DMS 273 treated with DMSO at 0.1 percent for 48 hours (cell line): ENCODE measurements at regions not wholly inside any gene's neighbourhood (a gene's known extent, or its start where the extent isn't known, plus 50 kb on each side); places are given as distances from the start of the nearest gene placed in this dataset.

ENCODE experiments used
- DNase-seq: peaks from one replicate; lab custom pipeline; 2025; lab: John Stamatoyannopoulos, UW

DNA sequence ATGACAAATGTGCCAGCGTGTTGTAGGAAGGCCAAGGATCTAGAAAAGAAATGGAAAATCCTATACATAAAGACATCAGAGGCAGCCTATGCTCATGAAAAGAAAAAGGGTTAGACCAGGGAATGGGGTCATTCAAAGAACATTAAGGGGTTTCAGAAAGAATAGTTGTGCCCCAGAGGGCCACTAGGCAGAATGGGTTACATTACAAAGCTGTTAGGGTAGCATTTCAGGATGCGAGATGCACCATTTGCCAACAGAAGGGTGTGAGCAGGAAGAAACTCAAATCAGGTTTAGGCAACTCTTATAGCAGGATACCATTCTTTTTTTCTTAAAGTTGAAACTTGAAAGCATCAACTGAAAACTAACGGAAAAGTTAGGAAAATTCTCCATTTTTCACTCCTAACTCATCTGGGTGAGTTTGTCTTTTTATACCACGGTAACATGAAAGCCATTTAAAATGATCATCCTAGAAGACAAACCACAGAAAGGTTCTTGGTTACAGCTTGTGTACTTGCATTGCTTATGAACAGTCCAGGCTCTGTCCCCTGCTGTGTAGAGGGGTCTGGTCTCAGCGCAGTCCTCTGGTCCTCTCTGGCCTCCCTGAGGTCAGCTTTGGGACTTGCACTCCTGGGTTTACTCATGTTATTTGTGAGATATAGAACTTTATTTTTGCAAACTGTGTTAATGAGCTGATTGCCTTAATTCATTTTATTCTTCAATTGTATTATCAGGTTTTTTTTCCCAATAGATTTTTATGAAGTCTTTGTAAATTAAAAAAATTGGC lies 209.1 kb downstream of the DACT1 start:
- no peak for DNase-seq

GRCh38 chr14:58848365-58848764 lies 210.6 kb downstream of the DACT1 start:
- no peak for DNase-seq

- no peak for DNase-seq
Measured at GRCh38 chr14:58849601-58850000, 211.8 kb downstream of the DACT1 start.

DNA sequence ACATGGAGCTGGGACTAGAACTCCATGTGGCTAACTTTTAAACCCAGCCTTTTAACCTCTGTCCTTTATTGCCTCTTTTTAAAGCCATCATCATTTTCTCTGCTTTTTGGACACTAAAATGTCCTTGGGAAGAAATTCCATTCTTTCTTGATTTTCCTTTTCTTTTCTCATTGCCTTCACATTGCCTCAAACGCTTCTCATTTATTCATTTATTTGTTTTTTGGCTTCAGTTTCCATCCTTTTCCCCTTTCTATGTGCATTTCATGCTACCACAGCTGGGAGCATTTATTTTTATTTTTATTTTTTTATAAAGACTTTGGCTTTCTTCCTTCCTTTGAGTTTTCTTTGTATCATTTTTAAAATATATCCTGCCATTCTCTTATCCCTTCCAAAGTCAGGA lies 212.2 kb downstream of the DACT1 start:
- no peak for DNase-seq

GRCh38 chr14:58861586-58861985 lies 223.8 kb downstream of the DACT1 start:
- DNase-seq = no peak

- DNase-seq = no peak
Measured at GRCh38 chr14:58862416-58863160, 224.8 kb downstream of the DACT1 start.

DNA sequence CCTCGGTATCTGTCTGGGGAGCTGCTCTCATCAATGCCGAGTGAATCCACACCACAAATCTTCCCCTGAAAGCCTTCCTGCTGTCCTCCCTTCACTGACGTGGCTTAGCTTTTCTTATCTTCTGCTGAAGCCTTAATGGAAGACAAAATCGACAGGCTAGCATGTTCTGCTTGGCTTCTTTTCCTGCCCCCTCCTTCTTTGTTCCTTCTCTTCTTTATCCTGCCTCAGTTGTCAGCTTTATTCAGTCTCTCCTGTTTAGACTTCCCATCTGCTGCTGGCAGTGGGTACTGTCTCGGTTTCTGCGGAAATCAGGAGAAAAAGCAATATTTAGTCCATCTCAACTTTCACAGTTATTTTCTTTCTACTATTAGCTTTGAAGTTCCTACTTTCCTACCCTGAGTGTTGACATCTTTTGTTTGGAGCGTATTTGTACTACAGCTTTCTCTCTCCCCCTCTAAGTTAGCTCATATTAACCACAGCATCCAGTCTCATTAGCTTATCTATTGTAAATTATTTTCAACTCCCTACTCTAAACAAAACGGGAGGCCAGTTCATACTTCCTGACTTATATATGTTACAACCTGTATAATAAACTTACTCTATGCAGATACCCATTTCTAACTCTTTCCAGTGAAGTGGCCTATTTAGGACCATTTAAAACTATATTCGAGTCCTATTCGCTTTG lies 226.0 kb downstream of the DACT1 start:
- no peak for DNase-seq

DNA sequence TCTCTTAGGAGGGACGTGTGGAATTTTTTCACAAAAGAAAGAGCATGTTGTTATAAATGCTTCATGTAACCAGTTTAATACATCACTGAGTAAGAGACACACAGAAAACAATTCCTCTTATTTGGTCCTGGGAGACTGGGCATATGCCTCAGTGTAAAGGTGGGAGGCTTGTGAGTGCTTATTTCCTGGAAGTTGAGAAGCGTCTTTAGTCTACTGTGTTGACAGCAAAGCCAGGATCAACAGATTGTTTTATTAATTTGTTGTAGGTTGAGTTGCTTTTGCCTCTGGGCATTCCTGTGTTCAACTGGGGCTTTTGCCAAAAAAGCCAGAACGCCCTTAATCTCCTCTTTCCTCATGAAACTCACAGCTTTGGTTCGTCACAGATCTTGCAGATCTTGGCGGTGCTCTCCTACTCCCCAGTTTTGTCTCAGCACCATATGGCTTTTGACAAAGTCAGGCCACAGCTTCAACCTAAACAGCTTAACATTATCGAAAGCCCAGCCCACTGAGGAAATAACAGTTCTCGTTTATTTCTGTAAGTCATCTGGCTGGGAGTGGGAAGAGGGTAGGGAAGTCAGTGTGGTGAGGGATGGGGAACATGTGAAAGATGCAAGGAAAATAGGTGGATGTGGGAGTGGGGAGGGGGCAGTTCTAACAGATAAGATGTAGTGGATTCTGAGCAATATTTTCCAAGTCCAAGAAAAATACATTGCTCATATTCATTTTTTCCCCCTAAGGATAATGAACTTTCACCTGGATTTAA lies 227.2 kb downstream of the DACT1 start:
- DNase-seq = peak; percentile 77

DNA sequence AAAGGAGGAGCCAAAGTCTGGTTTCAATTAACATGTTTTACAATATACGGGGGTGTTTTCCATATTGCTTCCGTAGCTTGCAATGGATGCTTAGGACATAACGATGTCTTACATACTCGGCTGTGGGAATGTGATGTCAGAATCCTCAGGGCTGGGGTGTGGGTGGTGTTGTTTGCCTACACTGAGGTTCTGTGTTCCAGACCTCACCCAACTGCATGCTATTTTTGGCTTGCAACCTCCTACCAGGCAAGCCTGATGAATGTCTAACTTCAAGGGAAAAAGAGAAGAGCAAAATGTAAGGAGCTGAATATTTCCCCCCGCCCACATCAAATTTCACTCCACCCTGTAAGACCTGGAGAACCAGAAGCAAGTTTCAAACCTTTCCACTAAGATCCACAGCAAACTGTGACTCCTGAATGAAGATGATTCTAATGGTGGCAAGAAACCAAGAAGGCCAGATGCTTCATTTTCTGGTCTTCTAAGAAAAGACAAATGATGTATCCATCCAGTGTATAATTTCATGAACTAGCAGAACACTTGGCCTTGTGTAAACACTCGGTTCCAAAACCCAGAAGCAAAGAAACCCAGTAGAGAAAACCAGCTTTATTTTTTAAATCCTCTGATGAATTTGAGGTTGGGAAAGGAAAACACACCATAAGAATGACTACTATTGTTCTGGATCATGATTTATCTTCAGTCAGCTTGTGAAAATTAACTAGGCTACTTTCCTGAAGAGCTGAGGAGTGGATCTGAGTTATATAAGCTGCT lies 227.9 kb downstream of the DACT1 start:
- DNase-seq = no peak

- DNase-seq = no peak
Measured at GRCh38 chr14:58866391-58866790, 228.6 kb downstream of the DACT1 start.

- no peak for DNase-seq
Measured at GRCh38 chr14:58870961-58871360, 233.2 kb downstream of the DACT1 start.

DNA sequence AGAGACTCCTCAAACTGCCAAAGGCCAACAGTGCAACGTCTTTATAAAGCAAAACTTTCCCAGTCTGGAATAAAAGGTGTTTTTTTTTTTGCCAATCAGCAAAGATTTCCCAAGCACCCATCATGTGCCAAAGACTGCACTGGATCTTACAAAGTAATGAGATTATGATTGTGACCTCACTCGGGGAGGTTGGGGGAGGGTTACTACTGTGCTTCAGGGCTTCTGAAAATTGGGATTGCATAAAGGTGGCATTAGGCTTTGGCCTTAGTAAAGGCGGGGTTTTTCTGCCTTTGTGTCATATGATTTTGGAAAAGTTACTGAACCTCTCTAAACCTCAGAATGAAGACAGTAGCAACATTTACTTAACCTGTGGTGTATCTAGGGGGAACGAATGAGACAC lies 233.8 kb downstream of the DACT1 start:
- DNase-seq = no peak

- DNase-seq = no peak
Measured at GRCh38 chr14:58872061-58872460, 234.3 kb downstream of the DACT1 start.

DNA sequence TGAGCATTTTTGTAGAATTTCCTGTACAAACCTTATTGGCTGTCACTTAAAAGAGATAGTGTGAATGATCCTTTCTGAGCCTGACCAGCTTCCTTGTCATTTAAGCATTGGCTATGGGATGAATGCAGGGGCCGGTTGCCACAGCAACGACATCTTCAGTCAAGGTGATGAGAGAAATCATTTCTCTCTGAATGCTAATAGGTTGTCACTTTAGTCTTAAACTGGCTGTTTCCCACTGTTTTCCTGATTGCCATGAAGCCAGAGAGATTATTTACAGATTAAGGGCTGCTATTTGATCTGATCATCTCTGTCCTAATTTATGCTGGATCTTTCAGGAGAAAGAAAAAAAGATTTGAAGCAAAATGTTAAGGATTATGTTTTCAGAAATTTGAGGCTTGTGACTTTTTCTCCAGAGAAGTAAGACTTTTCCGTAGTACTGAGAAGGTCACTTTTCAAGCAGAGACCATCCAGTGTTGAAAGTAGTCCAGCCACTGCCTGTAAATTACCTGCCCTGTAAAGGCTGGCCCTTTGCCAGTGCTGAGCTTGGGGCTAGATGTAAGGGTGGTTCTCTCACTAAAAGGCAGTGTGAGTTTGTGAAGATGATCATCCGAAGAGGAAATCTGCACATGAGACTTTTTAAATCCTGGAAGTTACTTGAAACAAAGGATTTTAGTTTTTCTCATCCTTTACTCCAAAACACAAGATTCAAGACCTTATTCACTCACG lies 235.6 kb downstream of the DACT1 start:
- no peak for DNase-seq

- DNase-seq = no peak
Measured at GRCh38 chr14:58875613-58876012, 237.9 kb downstream of the DACT1 start.

DNA sequence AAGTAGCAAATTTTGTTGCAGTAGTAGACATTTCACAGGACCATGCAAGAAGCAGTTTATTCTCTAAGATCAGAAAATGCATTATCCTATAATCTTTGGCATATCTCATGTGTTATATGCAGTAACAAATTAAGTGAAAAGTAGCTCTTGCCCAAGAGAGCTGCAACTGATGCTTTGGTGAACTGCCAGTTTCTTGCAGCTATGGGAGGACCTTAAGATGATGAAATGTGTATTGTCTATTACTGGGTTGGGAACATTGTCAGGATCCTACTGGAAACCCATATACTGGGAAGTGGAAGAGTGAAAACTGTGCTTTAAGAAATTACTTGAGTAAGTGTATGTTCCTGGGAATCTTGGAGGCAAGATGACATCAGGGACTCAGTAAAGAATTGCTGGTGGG lies 238.8 kb downstream of the DACT1 start:
- DNase-seq = no peak

DNA sequence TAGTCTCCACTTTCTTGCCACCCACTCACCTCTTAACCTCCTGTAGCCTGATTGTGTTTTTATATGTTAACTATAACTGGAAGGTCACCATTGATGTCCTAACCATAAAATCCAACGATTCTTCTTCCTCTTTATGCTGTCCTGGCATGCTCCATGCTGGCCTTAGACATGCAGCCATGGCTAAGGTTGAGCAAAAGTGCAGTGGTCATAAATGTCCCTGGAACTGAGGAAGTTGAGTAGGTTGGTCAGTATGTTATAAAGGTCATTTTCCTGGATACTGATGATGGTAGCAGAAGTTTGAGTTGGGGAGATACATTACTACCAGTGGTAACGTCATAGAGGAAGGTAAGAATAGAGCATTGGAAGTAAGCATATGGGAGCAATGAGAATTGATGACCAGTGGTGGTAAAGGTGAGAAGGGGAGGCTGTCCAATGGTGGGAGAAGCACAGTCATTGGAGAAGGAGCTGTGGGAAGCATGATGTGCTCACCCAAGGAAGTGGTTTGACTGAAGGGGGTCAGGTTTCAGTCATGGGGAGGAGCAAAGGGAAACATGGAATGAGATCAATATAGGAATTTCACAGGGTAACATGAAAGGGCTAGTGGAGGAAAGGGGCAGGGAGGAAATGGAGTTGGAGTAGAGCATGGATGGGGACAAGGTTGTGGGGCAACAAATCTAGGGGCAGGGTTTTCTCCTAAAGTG lies 240.8 kb downstream of the DACT1 start:
- DNase-seq = no peak

DNA sequence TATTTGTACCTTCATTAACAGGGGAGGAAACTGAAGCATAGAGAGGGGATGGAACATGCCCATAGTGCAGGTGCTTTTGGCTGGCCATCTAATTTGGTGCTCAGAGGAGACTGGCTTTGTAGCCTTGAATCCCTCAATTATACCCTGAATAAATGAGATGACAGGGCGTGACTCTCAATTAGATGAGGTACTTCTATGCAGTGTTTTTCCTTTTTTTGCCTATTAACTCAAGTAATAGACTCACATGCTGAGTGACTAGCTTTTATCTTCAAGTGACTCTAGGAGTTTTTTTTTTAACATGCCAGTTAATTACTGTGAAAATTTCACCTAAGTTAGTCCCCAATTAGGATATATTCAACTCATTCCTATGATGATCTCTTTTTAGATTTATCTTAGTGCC lies 243.7 kb downstream of the DACT1 start:
- no peak for DNase-seq

DNA sequence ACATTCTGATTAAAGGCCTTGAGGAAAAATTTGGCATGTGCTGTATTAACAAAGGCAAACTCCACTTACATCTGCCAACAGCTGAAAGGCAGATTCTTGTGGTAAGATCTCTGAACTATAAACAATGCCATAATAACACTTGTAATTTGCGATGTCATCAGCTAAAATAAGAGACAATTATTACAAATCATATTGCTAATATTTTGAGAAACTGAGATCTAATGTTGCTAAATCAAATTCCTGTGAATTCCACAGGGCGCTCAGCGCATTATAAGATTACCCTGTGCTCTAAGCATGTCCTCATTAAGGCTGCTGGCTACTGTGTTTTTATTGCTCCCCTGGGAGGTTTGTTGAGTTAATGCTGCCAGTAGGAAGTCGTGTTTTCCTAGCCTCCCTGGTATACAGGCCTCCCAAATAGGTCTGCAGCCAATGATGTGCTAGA lies 244.8 kb downstream of the DACT1 start:
- peak; percentile 65 for DNase-seq

DNA sequence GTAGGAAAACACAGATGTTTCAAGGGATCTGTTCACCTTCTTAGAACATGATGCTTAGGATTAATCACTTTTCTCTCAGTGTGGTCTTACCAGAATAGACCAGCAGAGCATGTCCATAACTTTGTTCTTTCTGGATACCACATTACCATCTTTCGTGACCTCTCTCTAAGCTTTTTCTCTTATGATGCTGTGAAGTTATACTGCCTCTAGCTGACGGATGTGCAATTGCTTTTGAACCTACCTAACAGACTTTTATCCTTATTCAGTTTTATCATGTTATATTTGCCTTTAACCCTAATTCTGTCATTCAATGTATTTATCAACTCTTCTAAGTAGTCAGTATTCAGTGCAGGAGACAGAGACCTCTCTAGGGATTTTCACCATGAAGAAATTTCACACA lies 246.7 kb downstream of the DACT1 start:
- no peak for DNase-seq
